ENCODE measurements at regions not wholly inside any gene's neighbourhood (a gene's known extent, or its start where the extent isn't known, plus 50 kb on each side); places are given as distances from the start of the nearest gene placed in this dataset.
"Not testable (repeated sequence)": the region's sequence is repeated elsewhere in the genome, so short reads cannot be mapped to it uniquely, and the experiment has no call there.

- Histone ChIP-seq H3K9ac (no peak overlapping the region), H3K27ac (no peak overlapping the region), H3K9me3 (ENCODE audit: control insufficient read depth, low read length) (no peaks in the 10 kb centered on the region), H3K4me2 (ENCODE audit: low read length) (no peak overlapping the region), H2AFZ (no peak overlapping the region), H3K36me3 (ENCODE audit: control insufficient read depth, insufficient read depth, low read length) (no peaks in the 10 kb centered on the region), H3K27me3 (ENCODE audit: control insufficient read depth, insufficient read depth, low read length) (no peaks in the 10 kb centered on the region), H3K79me2 (no peaks in the 10 kb centered on the region), H3K4me1 (no peaks in the 10 kb centered on the region), H3K4me3 (ENCODE audit: low read depth, low read length) (no peak overlapping the region)
- TF ChIP-seq CTCF (IDR thresholded peaks at IDR 0.05), result no peak
Measured at GRCh38 chr2:47626664-47627063, 55.9 kb upstream of the KCNK12 start.

GRCh38 chr2:47623140-47623539 is 52.4 kb upstream of the KCNK12 start:
- H3K4me1 ChIP-seq; H3K27me3 ChIP-seq (ENCODE audit: control insufficient read depth, insufficient read depth, low read length); H3K4me3 ChIP-seq (ENCODE audit: low read depth, low read length); H3K9ac ChIP-seq; H3K9me3 ChIP-seq (ENCODE audit: control insufficient read depth, low read length); H3K4me2 ChIP-seq (ENCODE audit: low read length); H2AFZ ChIP-seq; H3K27ac ChIP-seq; H3K36me3 ChIP-seq (ENCODE audit: control insufficient read depth, insufficient read depth, low read length); H3K79me2 ChIP-seq: not testable (repeated sequence)

- H3K4me2 ChIP-seq (ENCODE audit: low read length), result no peak overlapping the region
- H3K79me2 ChIP-seq, result no peaks in the 10 kb centered on the region
- no peaks in the 10 kb centered on the region for H3K9me3 ChIP-seq (ENCODE audit: control insufficient read depth, low read length)
- no peak overlapping the region for H2AFZ ChIP-seq
- no peak for TF ChIP-seq CTCF (IDR thresholded peaks at IDR 0.05)
- no peaks in the 10 kb centered on the region for H3K36me3 ChIP-seq (ENCODE audit: control insufficient read depth, insufficient read depth, low read length)
- H3K9ac ChIP-seq, result no peak overlapping the region
- no peak overlapping the region for H3K4me3 ChIP-seq (ENCODE audit: low read depth, low read length)
- no peaks in the 10 kb centered on the region for H3K27me3 ChIP-seq (ENCODE audit: control insufficient read depth, insufficient read depth, low read length)
- no peaks in the 10 kb centered on the region for H3K4me1 ChIP-seq
- H3K27ac ChIP-seq, result no peak overlapping the region
Measured at GRCh38 chr2:47620770-47621437, 50.1 kb upstream of the KCNK12 start.
